Spinal cord (tissue), 9 donors: ENCODE measurements at regions not wholly inside any gene's neighbourhood (a gene's known extent, or its start where the extent isn't known, plus 50 kb on each side); places are given as distances from the start of the nearest gene placed in this dataset.

Experiments
- DNase-seq, 6 donors: peaks; one replicate each; pipeline versions ENCODE4 v3.0.0 to v3.0.0-alpha.2; 2013 to 2015; ENCODE audit warnings: low spot score in 6 of 6, low read depth in 4 of 6
- H3K27ac ChIP-seq: one replicate; pipeline ENCODE4 v1.5.1; 2013; ENCODE audit warnings: low read depth, low read length, control low read depth
- H3K27me3 ChIP-seq: one replicate; pipeline ENCODE4 v1.6.1; 2013; ENCODE audit warnings: low read length; ENCODE audit not compliant: control insufficient read depth, insufficient read depth
- H3K36me3 ChIP-seq: one replicate; pipeline ENCODE4 v1.6.1; 2013; ENCODE audit warnings: low read length; ENCODE audit not compliant: control insufficient read depth, insufficient read depth
- H3K4me1 ChIP-seq: one replicate; pipeline ENCODE4 v1.6.1; 2013; ENCODE audit warnings: low read length; ENCODE audit not compliant: control insufficient read depth, insufficient read depth
- H3K4me3 ChIP-seq: one replicate; pipeline ENCODE4 v1.5.1; 2013; ENCODE audit warnings: low read depth, low read length, control low read depth
- H3K9me3 ChIP-seq: one replicate; pipeline ENCODE4 v1.6.1; 2013; ENCODE audit warnings: low read length; ENCODE audit not compliant: control insufficient read depth, insufficient read depth
- WGBS: methylation state at CpG from one replicate; pipeline ENCODE4 v1.1.5; 2013; ENCODE audit warnings: missing lambda C conversion rate; ENCODE audit not compliant: insufficient coverage; 5-methylcytosine and 5-hydroxymethylcytosine counted together
- donor health status: healthy.

DNA sequence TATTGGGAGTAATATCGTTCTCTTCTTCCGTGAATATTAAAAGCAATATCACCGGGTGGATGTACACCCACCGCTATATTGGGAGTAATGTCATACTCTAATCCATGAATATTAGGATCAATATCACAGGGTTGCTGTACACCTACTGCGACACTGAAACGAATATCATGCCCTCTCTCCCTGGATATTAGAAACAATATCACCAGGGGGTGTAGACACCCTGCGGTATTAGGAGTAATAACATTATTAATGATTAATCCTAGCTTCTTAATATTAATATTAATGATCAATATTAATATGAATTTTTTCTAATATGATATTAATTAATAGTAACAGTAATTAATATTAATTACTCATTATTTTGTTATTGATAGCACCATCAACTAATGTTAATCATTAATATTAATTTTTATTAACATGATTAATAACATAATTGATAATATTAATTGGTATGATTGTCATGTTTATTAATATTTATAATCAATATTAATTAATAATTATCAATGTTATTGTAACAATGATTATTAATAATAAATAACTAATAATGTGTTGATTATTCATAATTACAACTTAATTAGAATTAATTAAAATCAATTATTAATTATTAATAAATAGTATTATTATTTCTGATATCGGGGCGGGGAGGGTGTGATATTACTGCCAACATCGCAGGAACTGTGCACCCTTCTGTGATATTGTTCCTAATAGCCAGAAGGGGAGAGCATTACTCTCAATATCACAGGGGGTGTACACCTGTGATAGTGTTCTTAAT lies 121.3 kb upstream of the C1GALT1 start:
- no CpG with 5 or more reads among the region's 10 CpGs for WGBS
- H3K9me3 ChIP-seq: peaks cover 1% of the 10 kb centered on the region
- H3K4me1 ChIP-seq: no peaks in the 10 kb centered on the region
- no peaks in the 10 kb centered on the region for H3K36me3 ChIP-seq
- DNase-seq: no peak
- H3K27me3 ChIP-seq: no peaks in the 10 kb centered on the region
- H3K27ac ChIP-seq: no peak overlapping the region
- no peak overlapping the region for H3K4me3 ChIP-seq

DNA sequence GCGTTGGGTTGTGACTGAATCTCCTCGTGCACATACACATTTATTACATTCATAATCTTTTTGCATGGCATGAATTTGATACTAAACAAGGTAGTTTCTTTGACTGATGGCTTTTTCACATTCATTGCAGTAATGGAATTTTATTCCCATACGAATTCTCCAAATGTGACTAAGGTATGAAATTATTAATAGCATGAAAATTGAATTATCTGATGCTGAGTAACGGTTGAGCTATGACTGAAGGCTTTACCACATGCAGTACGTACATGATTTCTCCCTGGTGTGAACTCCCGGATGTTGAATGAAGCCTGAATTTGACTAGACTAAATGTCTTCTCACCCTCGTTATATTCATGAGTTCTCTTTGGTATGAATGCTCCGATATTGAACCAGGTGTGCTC lies 104.4 kb upstream of the C1GALT1 start:
- no peaks in the 10 kb centered on the region for H3K36me3 ChIP-seq
- DNase-seq: peak in 1 of 6 donors; percentile 69
- H3K27ac ChIP-seq: no peak overlapping the region
- no peaks in the 10 kb centered on the region for H3K27me3 ChIP-seq
- H3K4me3 ChIP-seq: no peak overlapping the region
- WGBS: no CpG with 5 or more reads among the region's 8 CpGs
- H3K4me1 ChIP-seq: no peaks in the 10 kb centered on the region
- H3K9me3 ChIP-seq: no peaks in the 10 kb centered on the region

DNA sequence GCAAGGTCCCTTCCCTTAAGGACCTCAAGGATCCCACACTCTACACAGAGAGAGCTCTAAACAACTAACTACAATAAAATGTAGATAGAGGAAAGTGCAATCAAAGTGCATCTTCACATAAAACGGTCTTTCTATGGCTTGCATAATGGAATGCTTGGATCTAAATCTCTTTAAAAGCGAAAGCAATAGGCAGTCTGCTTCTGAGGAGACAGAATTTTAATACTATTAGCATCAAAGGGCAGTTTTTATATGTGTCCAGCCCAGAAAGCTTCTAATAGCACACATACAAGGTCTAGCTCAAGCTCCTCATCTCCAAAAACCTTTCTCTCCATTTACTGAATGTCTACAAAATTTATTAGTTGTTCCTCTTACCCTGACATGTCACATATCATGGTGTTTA lies 101.5 kb upstream of the C1GALT1 start:
- Histone ChIP-seq H3K4me3 (no peak overlapping the region), H3K27me3 (no peaks in the 10 kb centered on the region), H3K27ac (no peak overlapping the region), H3K36me3 (no peaks in the 10 kb centered on the region), H3K4me1 (no peaks in the 10 kb centered on the region), H3K9me3 (peaks cover 1% of the 10 kb centered on the region)
- no CpG with 5 or more reads among the region's 2 CpGs for WGBS
- no peak for DNase-seq

DNA sequence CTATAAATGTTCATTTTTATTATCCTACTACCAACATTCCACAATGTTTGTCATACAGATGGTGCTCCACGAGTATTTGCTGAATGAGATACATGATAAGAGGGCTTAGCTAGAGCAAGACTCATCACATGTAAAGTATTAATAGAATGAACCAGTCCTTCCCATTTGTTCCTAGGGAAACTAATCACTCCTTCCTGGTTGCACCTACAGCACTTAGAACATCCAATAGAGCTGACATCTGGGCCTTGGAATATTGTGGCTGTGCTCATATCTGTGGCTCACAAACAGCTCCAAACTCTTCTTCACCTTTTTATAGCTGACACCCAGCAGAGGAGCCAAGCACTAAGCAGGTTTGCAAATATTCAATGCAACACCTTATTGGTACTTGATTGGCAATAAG lies 91.9 kb upstream of the C1GALT1 start:
- no peak overlapping the region for H3K4me3 ChIP-seq

DNA sequence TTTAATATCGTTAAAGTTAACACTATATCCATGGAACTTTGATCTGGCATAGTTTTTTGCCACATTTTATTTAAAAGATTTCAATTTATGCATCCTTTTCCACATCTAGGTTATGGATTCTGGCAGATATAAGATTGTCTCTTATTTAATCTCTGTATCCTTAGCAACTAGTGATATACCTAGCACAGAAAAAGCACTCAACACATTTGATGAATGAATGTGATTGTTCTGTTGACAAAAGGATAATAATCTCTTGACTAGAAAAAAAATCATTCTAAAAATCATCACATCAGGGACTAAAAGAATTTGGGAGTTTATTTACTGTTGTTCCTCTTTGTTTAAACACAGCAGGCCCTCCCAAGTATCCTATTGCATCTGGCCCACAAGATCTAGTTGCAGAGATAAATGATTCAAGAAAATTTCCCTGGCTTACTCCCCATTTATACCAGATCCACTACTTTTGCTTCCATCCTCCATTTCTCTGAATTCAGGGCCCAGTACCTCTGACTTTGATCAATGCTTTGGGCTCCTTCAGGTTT lies 84.0 kb upstream of the C1GALT1 start:
- H3K27ac ChIP-seq: no peak overlapping the region
- no peaks in the 10 kb centered on the region for H3K9me3 ChIP-seq
- H3K4me3 ChIP-seq: no peak overlapping the region
- H3K27me3 ChIP-seq: no peaks in the 10 kb centered on the region
- H3K4me1 ChIP-seq: peaks cover 9% of the 10 kb centered on the region
- no peaks in the 10 kb centered on the region for H3K36me3 ChIP-seq
- no peak for DNase-seq
- no CpG with 5 or more reads among the region's 1 CpG for WGBS

More for the DNA sequence above, 91.9 kb upstream of the C1GALT1 start:
- no peaks in the 10 kb centered on the region for H3K9me3 ChIP-seq
- H3K36me3 ChIP-seq: no peaks in the 10 kb centered on the region
- H3K27me3 ChIP-seq: no peaks in the 10 kb centered on the region
- DNase-seq: no peak
- no peaks in the 10 kb centered on the region for H3K4me1 ChIP-seq
- no CpG with 5 or more reads among the region's 1 CpG for WGBS
- H3K27ac ChIP-seq: no peak overlapping the region

DNA sequence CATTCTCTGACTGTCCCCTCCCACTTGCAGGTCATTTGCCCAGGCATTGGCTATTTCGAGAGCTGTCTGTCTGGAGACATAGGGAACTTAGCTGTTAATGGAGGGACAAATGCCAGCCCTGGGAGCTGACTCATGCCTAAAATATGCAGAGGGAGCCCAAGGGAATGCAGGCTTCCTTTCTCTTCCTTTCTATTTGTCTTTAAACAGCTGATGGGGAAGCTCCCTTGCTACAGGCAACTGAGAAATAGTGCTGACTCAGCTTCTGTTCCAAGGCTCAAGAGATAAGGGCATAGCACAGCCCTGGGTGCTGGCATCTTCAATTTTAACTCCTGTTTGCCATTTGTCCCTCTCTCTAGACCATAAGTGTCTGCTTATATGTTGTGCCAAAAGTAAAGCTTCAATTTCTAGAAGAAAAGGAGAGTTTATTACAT lies 82.7 kb upstream of the C1GALT1 start:
- H3K4me1 ChIP-seq: peaks cover 9% of the 10 kb centered on the region
- DNase-seq: peak in 4 of 6 donors; percentile 26 to 79 (median 44)
- H3K27ac ChIP-seq: no peak overlapping the region
- no peaks in the 10 kb centered on the region for H3K9me3 ChIP-seq
- H3K36me3 ChIP-seq: no peaks in the 10 kb centered on the region
- H3K4me3 ChIP-seq: no peak overlapping the region
- WGBS: 38% methylated on average over 1 of the region's 1 CpG
- no peaks in the 10 kb centered on the region for H3K27me3 ChIP-seq

DNA sequence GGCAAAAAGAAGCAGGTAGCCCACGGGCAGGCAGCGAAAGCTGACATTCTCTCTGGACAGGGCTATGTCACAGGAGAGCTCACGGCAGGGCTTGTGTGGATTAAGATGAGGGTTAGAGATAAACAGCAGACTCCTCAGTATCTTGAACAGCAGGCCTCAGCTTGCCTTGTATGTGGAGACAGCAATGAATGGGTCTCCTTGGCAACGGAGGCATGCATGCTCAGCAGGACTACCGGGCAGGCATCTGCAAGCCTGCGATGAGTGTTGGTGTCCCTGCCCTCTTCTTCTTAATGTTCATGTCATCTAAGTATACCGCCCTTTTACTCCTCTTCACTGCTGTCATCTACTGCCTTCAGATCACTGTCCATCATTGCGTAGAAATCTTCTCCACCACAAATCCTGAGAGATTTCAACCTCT lies 81.9 kb upstream of the C1GALT1 start:
- H3K27ac ChIP-seq: no peak overlapping the region
- no peaks in the 10 kb centered on the region for H3K9me3 ChIP-seq
- H3K36me3 ChIP-seq: no peaks in the 10 kb centered on the region
- no peaks in the 10 kb centered on the region for H3K27me3 ChIP-seq
- peak in 2 of 6 donors; percentile 32 to 70 for DNase-seq
- H3K4me1 ChIP-seq: peaks cover 9% of the 10 kb centered on the region
- WGBS: 51% methylated on average over 5 of the region's 8 CpGs
- H3K4me3 ChIP-seq: no peak overlapping the region

DNA sequence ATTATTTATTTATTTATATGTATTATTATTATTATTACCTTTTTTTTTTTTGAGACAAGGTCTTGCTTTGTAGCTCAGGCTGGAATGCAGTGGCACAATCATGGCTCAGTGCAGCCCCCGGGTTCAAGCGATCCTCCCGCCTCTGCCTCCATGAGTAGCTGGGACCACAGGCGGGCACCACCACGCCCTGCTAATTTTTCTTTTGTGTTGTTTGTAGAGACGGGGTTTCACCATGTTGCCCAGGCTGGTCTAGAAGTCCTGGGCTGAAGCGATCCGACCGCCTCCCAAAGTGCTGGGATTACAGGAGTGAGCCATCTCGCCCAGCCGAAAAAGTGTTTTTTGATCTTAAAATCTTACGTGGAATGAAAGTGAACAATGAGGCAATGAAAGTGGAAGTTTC lies 79.4 kb upstream of the C1GALT1 start:
- no peaks in the 10 kb centered on the region for H3K27me3 ChIP-seq
- no peak overlapping the region for H3K4me3 ChIP-seq
- no peaks in the 10 kb centered on the region for H3K9me3 ChIP-seq
- 98% methylated on average over 7 of the region's 12 CpGs for WGBS
- no peak overlapping the region for H3K27ac ChIP-seq
- DNase-seq: no peak
- no peaks in the 10 kb centered on the region for H3K36me3 ChIP-seq
- H3K4me1 ChIP-seq: peaks cover 9% of the 10 kb centered on the region

DNA sequence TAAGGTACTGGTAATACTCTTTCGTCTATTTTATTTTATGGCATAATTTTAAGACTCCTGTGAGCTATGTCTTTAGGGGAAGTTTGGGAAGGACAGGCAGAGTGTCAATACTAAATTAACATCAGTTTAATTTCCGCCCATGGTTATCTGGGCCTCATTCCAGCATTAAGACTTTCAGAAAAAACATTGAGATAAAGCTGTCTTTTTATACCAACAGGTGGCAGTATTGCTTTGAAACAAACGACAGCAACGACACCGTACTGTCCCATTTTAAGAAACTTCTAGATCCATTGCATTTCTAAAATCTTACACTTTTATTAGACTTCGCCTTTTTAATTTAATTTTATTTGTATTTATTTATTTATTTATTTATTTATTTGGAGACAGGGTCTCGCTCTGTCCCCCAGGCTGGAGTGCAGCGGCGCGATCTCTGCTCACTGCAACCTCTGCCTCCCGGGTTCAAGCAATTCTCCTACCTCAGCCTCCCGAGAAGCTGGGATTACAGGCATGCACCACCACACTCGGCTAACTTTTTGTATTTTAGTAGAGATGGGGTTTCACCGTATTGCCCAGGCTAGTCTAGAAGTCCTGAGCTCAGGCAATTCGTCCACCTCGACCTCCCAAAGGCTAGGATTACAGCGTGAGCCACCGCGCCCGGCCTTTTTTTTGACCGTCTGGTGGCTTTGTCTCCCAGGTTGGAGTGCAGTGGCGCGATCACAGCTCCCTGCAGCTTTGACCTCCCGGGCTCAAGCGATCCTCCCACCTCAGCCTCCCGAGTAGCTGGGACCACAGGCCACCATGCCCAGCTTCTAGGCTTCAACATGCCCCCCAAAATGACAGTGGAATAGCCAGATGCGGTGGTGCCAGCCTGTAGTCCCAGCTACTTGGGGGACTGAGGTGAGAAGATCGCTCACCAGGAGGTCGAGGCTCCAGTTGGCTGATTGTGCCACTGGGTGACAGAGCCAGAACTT lies 78.7 kb upstream of the C1GALT1 start:
- Histone ChIP-seq H3K27ac (no peak overlapping the region), H3K9me3 (no peaks in the 10 kb centered on the region), H3K27me3 (no peaks in the 10 kb centered on the region), H3K4me3 (no peak overlapping the region), H3K4me1 (peaks cover 9% of the 10 kb centered on the region), H3K36me3 (no peaks in the 10 kb centered on the region)
- WGBS: 97% methylated on average over 13 of the region's 29 CpGs
- DNase-seq: peak in 4 of 6 donors; percentile 26 to 84 (median 56)
